Neural cell (in vitro differentiated cells): ENCODE measurements at regions not wholly inside any gene's neighbourhood (a gene's known extent, or its start where the extent isn't known, plus 50 kb on each side); places are given as distances from the start of the nearest gene placed in this dataset.

ENCODE experiments used
- POLR2AphosphoS5 ChIP-seq: IDR thresholded peaks from 2 replicates; pipeline ENCODE4 v1.6.1; 2012
- TF ChIP-seq, protein P1 (sequence below): fragments of 450-650 bp; IDR thresholded peaks from 2 replicates; pipeline ENCODE4 v1.5.1; 2014; ENCODE audit warnings: antibody characterized with exemption, mild to moderate bottlenecking, moderate library complexity; ENCODE audit not compliant: poor library complexity, severe bottlenecking

GRCh38 chr10:1802413-1802812, 65.1 kb upstream of the ADARB2 start:
- TF ChIP-seq, protein P1, sequence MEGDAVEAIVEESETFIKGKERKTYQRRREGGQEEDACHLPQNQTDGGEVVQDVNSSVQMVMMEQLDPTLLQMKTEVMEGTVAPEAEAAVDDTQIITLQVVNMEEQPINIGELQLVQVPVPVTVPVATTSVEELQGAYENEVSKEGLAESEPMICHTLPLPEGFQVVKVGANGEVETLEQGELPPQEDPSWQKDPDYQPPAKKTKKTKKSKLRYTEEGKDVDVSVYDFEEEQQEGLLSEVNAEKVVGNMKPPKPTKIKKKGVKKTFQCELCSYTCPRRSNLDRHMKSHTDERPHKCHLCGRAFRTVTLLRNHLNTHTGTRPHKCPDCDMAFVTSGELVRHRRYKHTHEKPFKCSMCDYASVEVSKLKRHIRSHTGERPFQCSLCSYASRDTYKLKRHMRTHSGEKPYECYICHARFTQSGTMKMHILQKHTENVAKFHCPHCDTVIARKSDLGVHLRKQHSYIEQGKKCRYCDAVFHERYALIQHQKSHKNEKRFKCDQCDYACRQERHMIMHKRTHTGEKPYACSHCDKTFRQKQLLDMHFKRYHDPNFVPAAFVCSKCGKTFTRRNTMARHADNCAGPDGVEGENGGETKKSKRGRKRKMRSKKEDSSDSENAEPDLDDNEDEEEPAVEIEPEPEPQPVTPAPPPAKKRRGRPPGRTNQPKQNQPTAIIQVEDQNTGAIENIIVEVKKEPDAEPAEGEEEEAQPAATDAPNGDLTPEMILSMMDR, result no peak
- TF ChIP-seq POLR2AphosphoS5, result no peak
